Panc1 (cell line): ENCODE measurements at regions not wholly inside any gene's neighbourhood (a gene's known extent, or its start where the extent isn't known, plus 50 kb on each side); places are given as distances from the start of the nearest gene placed in this dataset.

Experiments
- ATAC-seq: fragments of 200-7000 bp; cut with Tn5 transposase; 2 replicates; pipeline ENCODE4 v1.9.1; 2020; ENCODE audit warnings: mild to moderate bottlenecking, moderate library complexity
- BruUV-seq: library from RNA; stranded (reverse); fragments of 400-500 nt; replicated peaks from 2 replicates; lab custom pipeline; 2021; lab: Mats Ljungman, UMichigan
- CTCF ChIA-PET: fragments of 300-600 bp; sonication (Branson Sonifier 250); formaldehyde crosslinking; loops from one replicate; lab custom pipeline; 2022; ENCODE audit warnings: antibody characterized with exemption; lab: Charles Lee
- POLR2A ChIA-PET: fragments of 300-600 bp; sonication (Branson Sonifier 250); formaldehyde crosslinking; loops from one replicate; lab custom pipeline; 2022; ENCODE audit warnings: antibody characterized with exemption; lab: Charles Lee
- DNase-seq: peaks from one replicate; pipeline ENCODE4 v3.0.0-alpha.2; 2010; ENCODE audit warnings: low read depth, low spot score
- H3K27ac ChIP-seq: 2 replicates; pipeline ENCODE4 v1.5.1; 2011; ENCODE audit warnings: mild to moderate bottlenecking, low read length, inconsistent platforms
- H3K27me3 ChIP-seq: fragments of 200-500 bp; sonication (Bioruptor generic); 2 replicates; pipeline ENCODE4 v1.6.0; 2014; ENCODE audit warnings: low read length, inconsistent platforms; ENCODE audit not compliant: control insufficient read depth, insufficient read depth
- H3K36me3 ChIP-seq: fragments of 200-500 bp; sonication (Bioruptor generic); 2 replicates; pipeline ENCODE4 v1.5.1; 2014; ENCODE audit warnings: inconsistent platforms, mild to moderate bottlenecking, low read length, moderate library complexity; ENCODE audit not compliant: control insufficient read depth, insufficient read depth
- H3K4me1 ChIP-seq: 2 replicates; pipeline ENCODE4 v1.5.1; 2011; ENCODE audit warnings: inconsistent platforms, mild to moderate bottlenecking, low read length, moderate library complexity; ENCODE audit not compliant: control insufficient read depth, insufficient read depth
- H3K4me3 ChIP-seq, 2 experiments: 2 replicates each; pipeline ENCODE4 v1.5.1; 2011 to 2012; ENCODE audit warnings: low read depth in 2 of 2, low read length in 2 of 2, mild to moderate bottlenecking in 2 of 2, inconsistent platforms in 1 of 2, moderate library complexity in 1 of 2
- H3K9me3 ChIP-seq: fragments of 200-500 bp; sonication (Bioruptor generic); 2 replicates; pipeline ENCODE4 v1.5.1; 2014; ENCODE audit warnings: low read depth, mild to moderate bottlenecking, inconsistent platforms, low read length, moderate library complexity; ENCODE audit not compliant: control insufficient read depth, insufficient read depth
- CTCF ChIP-seq: fragments of 450-650 bp; IDR thresholded peaks from 2 replicates; pipeline ENCODE4 v1.5.1; 2017; ENCODE audit warnings: mild to moderate bottlenecking
- POLR2AphosphoS5 ChIP-seq: IDR thresholded peaks from 2 replicates; pipeline ENCODE4 v1.6.1; 2012; ENCODE audit warnings: mild to moderate bottlenecking, low read depth, low read length, moderate library complexity
- SIN3A ChIP-seq: IDR thresholded peaks from 2 replicates; pipeline ENCODE4 v1.6.1; 2012; ENCODE audit warnings: low read depth, mild to moderate bottlenecking, low read length, moderate library complexity, borderline replicate concordance; ENCODE audit not compliant: insufficient read depth
- TCF7L2 ChIP-seq: IDR thresholded peaks from 2 replicates; pipeline ENCODE4 v1.6.1; 2011; ENCODE audit warnings: mild to moderate bottlenecking, low read depth, low read length, inconsistent platforms
- in situ Hi-C: cut with HindIII; loops from 2 replicates; pipeline ENCODE4 v1.10.0; 2016; ENCODE audit warnings: low sequenced_read_pairs, low pct_unique_long_range_greater_than_20kb
- intact Hi-C: fragments of 100-400 bp; cut with micrococcal nuclease; formaldehyde crosslinking; loops from one replicate; pipeline ENCODE4 v1.10.0; 2022; ENCODE audit not compliant: unreplicated experiment
- TF ChIP-seq, protein P1 (sequence below), 2 experiments: IDR thresholded peaks; 2 replicates each; pipeline ENCODE4 v1.6.1; 2011 to 2012; ENCODE audit warnings: low read depth in 2 of 2, control low read depth in 1 of 2, low read length in 1 of 2, mild to moderate bottlenecking in 1 of 2, moderate library complexity in 1 of 2; ENCODE audit not compliant: insufficient read depth in 1 of 2

- in situ Hi-C loops (no loop called here), intact Hi-C loops (no loop called here)
- BruUV-seq = no TSS peak
- Histone ChIP-seq H3K36me3 (no peaks in the 10 kb centered on the region), H3K4me3 (no peak overlapping the region), H3K27ac (no peak overlapping the region), H3K27me3 (no peaks in the 10 kb centered on the region), H3K4me1 (no peaks in the 10 kb centered on the region), H3K9me3 (no peaks in the 10 kb centered on the region)
- no peak for DNase-seq
- TF ChIP-seq POLR2AphosphoS5 = no peak
- TF ChIP-seq CTCF = no peak
- no peak for TF ChIP-seq SIN3A
- TF ChIP-seq TCF7L2 = no peak
- TF ChIP-seq, protein P1, sequence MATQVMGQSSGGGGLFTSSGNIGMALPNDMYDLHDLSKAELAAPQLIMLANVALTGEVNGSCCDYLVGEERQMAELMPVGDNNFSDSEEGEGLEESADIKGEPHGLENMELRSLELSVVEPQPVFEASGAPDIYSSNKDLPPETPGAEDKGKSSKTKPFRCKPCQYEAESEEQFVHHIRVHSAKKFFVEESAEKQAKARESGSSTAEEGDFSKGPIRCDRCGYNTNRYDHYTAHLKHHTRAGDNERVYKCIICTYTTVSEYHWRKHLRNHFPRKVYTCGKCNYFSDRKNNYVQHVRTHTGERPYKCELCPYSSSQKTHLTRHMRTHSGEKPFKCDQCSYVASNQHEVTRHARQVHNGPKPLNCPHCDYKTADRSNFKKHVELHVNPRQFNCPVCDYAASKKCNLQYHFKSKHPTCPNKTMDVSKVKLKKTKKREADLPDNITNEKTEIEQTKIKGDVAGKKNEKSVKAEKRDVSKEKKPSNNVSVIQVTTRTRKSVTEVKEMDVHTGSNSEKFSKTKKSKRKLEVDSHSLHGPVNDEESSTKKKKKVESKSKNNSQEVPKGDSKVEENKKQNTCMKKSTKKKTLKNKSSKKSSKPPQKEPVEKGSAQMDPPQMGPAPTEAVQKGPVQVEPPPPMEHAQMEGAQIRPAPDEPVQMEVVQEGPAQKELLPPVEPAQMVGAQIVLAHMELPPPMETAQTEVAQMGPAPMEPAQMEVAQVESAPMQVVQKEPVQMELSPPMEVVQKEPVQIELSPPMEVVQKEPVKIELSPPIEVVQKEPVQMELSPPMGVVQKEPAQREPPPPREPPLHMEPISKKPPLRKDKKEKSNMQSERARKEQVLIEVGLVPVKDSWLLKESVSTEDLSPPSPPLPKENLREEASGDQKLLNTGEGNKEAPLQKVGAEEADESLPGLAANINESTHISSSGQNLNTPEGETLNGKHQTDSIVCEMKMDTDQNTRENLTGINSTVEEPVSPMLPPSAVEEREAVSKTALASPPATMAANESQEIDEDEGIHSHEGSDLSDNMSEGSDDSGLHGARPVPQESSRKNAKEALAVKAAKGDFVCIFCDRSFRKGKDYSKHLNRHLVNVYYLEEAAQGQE (IDR thresholded peaks at IDR 0.05; ENCODE audit: insufficient read depth in 1 of 2, low read depth in 2 of 2, low read length in 1 of 2) = no peak
- ChIA-PET POLR2A (no interaction called here), CTCF (no interaction called here)
- no peak for ATAC-seq
These were observed 228.8 kb upstream of the TBX3 start for GRCh38 chr12:114912811-114913210.

- no TSS peak for BruUV-seq
- no peaks in the 10 kb centered on the region for H3K36me3 ChIP-seq
- ChIA-PET POLR2A (no interaction called here), CTCF (no interaction called here)
- no peak overlapping the region for H3K27ac ChIP-seq
- in situ Hi-C loops = no loop called here
- intact Hi-C loops = no loop called here
- no peak for ATAC-seq
- no peak overlapping the region for H3K4me3 ChIP-seq
- no peaks in the 10 kb centered on the region for H3K9me3 ChIP-seq
- H3K27me3 ChIP-seq = no peaks in the 10 kb centered on the region
- DNase-seq = no peak
- no peaks in the 10 kb centered on the region for H3K4me1 ChIP-seq
- no peak for TF ChIP-seq SIN3A
- TF ChIP-seq TCF7L2 = no peak
These were observed 227.2 kb upstream of the TBX3 start for GRCh38 chr12:114911196-114911595.

DNA sequence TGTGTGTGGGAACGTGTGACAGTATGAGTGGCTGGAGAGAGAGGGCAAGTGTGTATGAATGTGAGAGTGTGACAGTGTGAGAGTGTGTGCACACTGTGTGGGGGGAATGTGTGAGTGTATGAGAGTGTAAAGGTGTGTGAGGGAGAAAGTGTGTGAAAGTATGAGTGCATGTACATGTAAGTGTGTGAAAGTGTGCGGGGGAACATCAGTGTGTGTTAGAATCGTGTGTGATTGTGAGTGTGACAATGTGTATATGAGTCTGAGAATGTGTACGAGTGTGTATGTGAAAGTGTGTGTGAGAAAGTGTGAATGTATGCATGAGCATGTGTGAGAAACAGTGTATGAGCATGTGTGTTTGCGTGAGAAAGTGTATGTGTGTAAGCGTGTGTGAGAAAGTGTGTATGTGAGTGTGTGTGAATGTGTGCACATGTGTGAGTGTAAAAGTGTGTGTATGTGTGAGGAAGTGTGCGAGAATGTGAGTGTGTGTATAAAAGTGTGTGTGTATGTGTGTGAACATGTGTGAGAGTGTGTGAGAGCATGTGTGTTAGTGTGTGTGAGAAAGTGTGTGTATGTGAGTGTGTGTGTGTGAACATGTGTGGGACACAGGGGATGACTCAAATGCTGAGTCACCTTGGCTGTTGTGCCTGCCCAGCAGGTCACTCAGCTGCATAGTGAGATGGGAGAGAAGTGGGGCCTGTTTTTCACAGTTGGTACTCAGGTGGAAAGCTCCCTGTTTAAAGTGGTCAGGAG, 220.5 kb upstream of the TBX3 start:
- POLR2A ChIA-PET = no interaction called here
- ATAC-seq (no peak), DNase-seq (no peak)
- BruUV-seq = no TSS peak
- H3K27me3 ChIP-seq = no peaks in the 10 kb centered on the region
- intact Hi-C loops (no loop called here), in situ Hi-C loops (no loop called here)
- no peaks in the 10 kb centered on the region for H3K9me3 ChIP-seq
- H3K4me1 ChIP-seq = no peaks in the 10 kb centered on the region
- H3K27ac ChIP-seq = no peak overlapping the region
- no peak for TF ChIP-seq SIN3A
- TF ChIP-seq, protein P1 (IDR thresholded peaks at IDR 0.05; ENCODE audit: insufficient read depth in 1 of 2, low read depth in 2 of 2, low read length in 1 of 2) = no peak
- no peaks in the 10 kb centered on the region for H3K36me3 ChIP-seq
- H3K4me3 ChIP-seq = no peak overlapping the region
- CTCF ChIA-PET = no interaction called here
